Neural progenitor cell (in vitro differentiated cells): ENCODE measurements at regions not wholly inside any gene's neighbourhood (a gene's known extent, or its start where the extent isn't known, plus 50 kb on each side); places are given as distances from the start of the nearest gene placed in this dataset.

ENCODE experiments used
- DNase-seq: peaks from one replicate; pipeline ENCODE4 v3.0.0-alpha.2; 2016; ENCODE audit warnings: low spot score
- H2AFZ ChIP-seq: fragments of 200-600 bp; sonication (generic); replicated peaks from 2 replicates; pipeline ENCODE4 v1.6.1; 2016; ENCODE audit warnings: antibody characterized with exemption
- H3F3A ChIP-seq: fragments of 200-600 bp; sonication (generic); 2 replicates; pipeline ENCODE4 v1.6.1; 2016; ENCODE audit warnings: antibody characterized with exemption, low read depth
- H3K27ac ChIP-seq: fragments of 200-600 bp; sonication (generic); 2 replicates; pipeline ENCODE4 v1.5.1; 2016; ENCODE audit warnings: mild to moderate bottlenecking
- H3K27me3 ChIP-seq: fragments of 200-600 bp; sonication (generic); 2 replicates; pipeline ENCODE4 v1.6.1; 2016; ENCODE audit warnings: mild to moderate bottlenecking, moderate library complexity
- H3K36me3 ChIP-seq: fragments of 200-600 bp; sonication (generic); 2 replicates; pipeline ENCODE4 v1.5.1; 2016
- H3K4me1 ChIP-seq: fragments of 200-600 bp; sonication (generic); 2 replicates; pipeline ENCODE4 v1.6.1; 2016; ENCODE audit warnings: mixed run types
- H3K4me2 ChIP-seq: fragments of 200-600 bp; sonication (generic); 2 replicates; pipeline ENCODE4 v1.6.1; 2016
- H3K4me3 ChIP-seq: fragments of 200-600 bp; sonication (generic); 2 replicates; pipeline ENCODE4 v1.5.1; 2016
- H3K79me2 ChIP-seq: fragments of 200-600 bp; sonication (generic); 2 replicates; pipeline ENCODE4 v1.6.1; 2016; ENCODE audit warnings: low read depth
- H3K9ac ChIP-seq: fragments of 200-600 bp; sonication (generic); 2 replicates; pipeline ENCODE4 v1.6.1; 2016
- H3K9me3 ChIP-seq: fragments of 200-600 bp; sonication (generic); 2 replicates; pipeline ENCODE4 v1.5.1; 2016; ENCODE audit warnings: low read depth
- H4K20me1 ChIP-seq: fragments of 200-600 bp; sonication (generic); 2 replicates; pipeline ENCODE4 v1.6.1; 2016; ENCODE audit warnings: low read depth
- H3K27ac Mint-ChIP-seq: 3 replicates; pipeline ENCODE4 v1.8.0; 2021; ENCODE audit warnings: mixed read lengths
- H3K27me3 Mint-ChIP-seq: 2 replicates; pipeline ENCODE4 v1.8.0; 2022; ENCODE audit warnings: low read depth, mild to moderate bottlenecking, inconsistent platforms, moderate library complexity, mixed read lengths; ENCODE audit not compliant: insufficient read depth
- H3K36me3 Mint-ChIP-seq: 3 replicates; pipeline ENCODE4 v1.8.0; 2021; ENCODE audit warnings: mixed read lengths
- H3K4me1 Mint-ChIP-seq: 3 replicates; pipeline ENCODE4 v1.8.0; 2021; ENCODE audit warnings: mixed read lengths
- H3K4me3 Mint-ChIP-seq: 3 replicates; pipeline ENCODE4 v1.8.0; 2021; ENCODE audit warnings: mild to moderate bottlenecking, moderate library complexity, mixed read lengths
- H3K9me3 Mint-ChIP-seq: 3 replicates; pipeline ENCODE4 v1.8.0; 2020; ENCODE audit warnings: mixed read lengths
- CTCF ChIP-seq: fragments of 200-600 bp; sonication (generic); IDR thresholded peaks from 2 replicates; pipeline ENCODE4 v1.5.1; 2017; ENCODE audit warnings: antibody characterized with exemption, mild to moderate bottlenecking
- EZH2 ChIP-seq: fragments of 200-600 bp; sonication (generic); IDR thresholded peaks from 2 replicates; pipeline ENCODE4 v1.6.1; 2017; ENCODE audit warnings: antibody characterized with exemption, mild to moderate bottlenecking, moderate library complexity
- EZH2phosphoT487 ChIP-seq: fragments of 200-600 bp; sonication (generic); IDR thresholded peaks from 2 replicates; pipeline ENCODE4 v1.6.1; 2017; ENCODE audit warnings: antibody characterized with exemption

GRCh38 chr12:45102818-45103217 is 51.9 kb upstream of the DBX2 start:
- Histone ChIP-seq H3K79me2 (no peaks in the 10 kb centered on the region), H3K27me3 (no peaks in the 10 kb centered on the region), H3K4me3 (no peak overlapping the region), H3K4me2 (no peak overlapping the region), H3K4me1 (peaks cover 22% of the 10 kb centered on the region), H4K20me1 (no peaks in the 10 kb centered on the region), H3F3A (peaks cover 13% of the 10 kb centered on the region), H2AFZ (no peak overlapping the region), H3K27ac (no peak overlapping the region), H3K9me3 (no peaks in the 10 kb centered on the region), H3K9ac (no peak overlapping the region), H3K36me3 (no peaks in the 10 kb centered on the region)
- Mint-ChIP-seq H3K36me3 (peaks cover 4% of the 10 kb centered on the region), H3K9me3 (peaks cover 34% of the 10 kb centered on the region), H3K4me3 (no peak overlapping the region), H3K27ac (no peak overlapping the region), H3K27me3 (peaks cover 78% of the 10 kb centered on the region), H3K4me1 (peaks cover 21% of the 10 kb centered on the region)
- no peak for TF ChIP-seq EZH2
- no peak for TF ChIP-seq CTCF
- TF ChIP-seq EZH2phosphoT487 = no peak
- no peak for DNase-seq

DNA sequence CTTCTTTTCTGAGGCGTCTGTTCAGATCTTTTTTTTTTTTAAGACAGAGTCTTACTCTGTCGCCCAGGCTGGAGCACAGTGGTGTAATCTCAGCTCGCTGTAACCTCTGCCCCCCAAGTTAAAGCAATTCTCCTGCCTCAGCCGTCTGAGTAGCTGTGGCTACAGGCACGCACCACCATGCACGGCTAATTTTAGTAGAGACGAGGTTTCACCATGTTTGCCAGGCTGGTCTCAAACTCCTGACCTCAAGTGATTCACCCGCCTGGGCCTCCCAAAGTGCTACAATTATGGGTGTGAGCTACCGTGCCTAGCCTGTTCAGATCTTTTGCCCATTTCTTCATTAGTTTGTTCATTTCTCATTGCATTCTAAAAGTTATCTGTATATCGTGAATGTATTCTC is 55.1 kb upstream of the DBX2 start:
- peaks cover 13% of the 10 kb centered on the region for H3F3A ChIP-seq
- no peak for DNase-seq
- H3K4me3 Mint-ChIP-seq = no peak overlapping the region

GRCh38 chr12:45112306-45112705 is 61.4 kb upstream of the DBX2 start:
- peaks cover 21% of the 10 kb centered on the region for H3K27me3 Mint-ChIP-seq
- no peaks in the 10 kb centered on the region for H3K36me3 ChIP-seq
- no peak for DNase-seq
- H3K4me1 Mint-ChIP-seq = no peaks in the 10 kb centered on the region
- no peak overlapping the region for H3K4me3 Mint-ChIP-seq
- no peak overlapping the region for H3K9ac ChIP-seq
- H3K4me3 ChIP-seq = no peak overlapping the region
- peaks cover 14% of the 10 kb centered on the region for H3K9me3 Mint-ChIP-seq
- H3K36me3 Mint-ChIP-seq = peaks cover 2% of the 10 kb centered on the region
- H3K9me3 ChIP-seq = no peaks in the 10 kb centered on the region
- H3K27ac ChIP-seq = no peak overlapping the region
- TF ChIP-seq CTCF = no peak
- no peak for TF ChIP-seq EZH2
- no peak for TF ChIP-seq EZH2phosphoT487
- no peaks in the 10 kb centered on the region for H3K27me3 ChIP-seq
- no peaks in the 10 kb centered on the region for H3K79me2 ChIP-seq
- no peaks in the 10 kb centered on the region for H4K20me1 ChIP-seq
- H3K27ac Mint-ChIP-seq = no peak overlapping the region
- no peak overlapping the region for H3K4me2 ChIP-seq
- H3F3A ChIP-seq = no peaks in the 10 kb centered on the region
- no peaks in the 10 kb centered on the region for H3K4me1 ChIP-seq
- H2AFZ ChIP-seq = no peak overlapping the region

More for the DNA sequence above, 55.1 kb upstream of the DBX2 start:
- Histone ChIP-seq H3K9me3 (no peaks in the 10 kb centered on the region), H3K9ac (no peak overlapping the region), H3K4me3 (no peak overlapping the region), H2AFZ (no peak overlapping the region), H3K27me3 (no peaks in the 10 kb centered on the region), H3K27ac (no peak overlapping the region), H3K4me2 (no peak overlapping the region), H3K4me1 (peaks cover 19% of the 10 kb centered on the region), H3K36me3 (no peaks in the 10 kb centered on the region), H4K20me1 (no peaks in the 10 kb centered on the region), H3K79me2 (no peaks in the 10 kb centered on the region)
- peaks cover 30% of the 10 kb centered on the region for H3K9me3 Mint-ChIP-seq
- peaks cover 16% of the 10 kb centered on the region for H3K4me1 Mint-ChIP-seq
- TF ChIP-seq EZH2 = no peak
- TF ChIP-seq CTCF = no peak
- TF ChIP-seq EZH2phosphoT487 = no peak
- peak overlapping the region; percentile 52 for H3K27ac Mint-ChIP-seq
- H3K36me3 Mint-ChIP-seq = peaks cover 6% of the 10 kb centered on the region
- H3K27me3 Mint-ChIP-seq = peaks cover 62% of the 10 kb centered on the region
